HepG2 (cell line): ENCODE measurements at regions not wholly inside any gene's neighbourhood (a gene's known extent, or its start where the extent isn't known, plus 50 kb on each side); places are given as distances from the start of the nearest gene placed in this dataset.
A peak's percentile ranks its signal among the peaks of the same experiment; 100 is the strongest.

Experiments used
- ATAC-seq: fragments of 200-7000 bp; cut with Tn5 transposase; 3 replicates; pipeline ENCODE4 v1.9.1; 2020; ENCODE audit warnings: mild to moderate bottlenecking, moderate library complexity
- BruUV-seq: library from RNA; stranded (reverse); fragments of 400-500 nt; replicated peaks from 2 replicates; lab custom pipeline; 2021; lab: Mats Ljungman, UMichigan
- CTCF ChIA-PET: fragments of 300-600 bp; formaldehyde crosslinking; extraction: SDS; loops from one replicate; lab custom pipeline; 2021; ENCODE audit warnings: low total read pairs, inconsistent platforms, low intra/inter-chr PET ratio; lab: Yijun Ruan, JAX
- POLR2A ChIA-PET: fragments of 350-600 bp; sonication (Branson Sonifier 250); formaldehyde crosslinking; loops from one replicate; lab custom pipeline; 2020; ENCODE audit warnings: antibody characterized with exemption, inconsistent platforms; lab: Yijun Ruan, JAX
- DNase-seq: peaks from one replicate; pipeline ENCODE4 v3.0.0-alpha.2; 2015; ENCODE audit warnings: low spot score
- FAIRE-seq: peaks from 3 replicates; lab custom pipeline; 2011; peaks lifted over from hg19 to GRCh38; lab: Jason Lieb, UNC
- H2AFZ ChIP-seq: one replicate; pipeline ENCODE4 v1.6.1; 2011; ENCODE audit warnings: low read length, inconsistent platforms
- H3K27ac ChIP-seq: fragments of 300-600 bp; 3 replicates; pipeline ENCODE4 v1.8.0; 2011; ENCODE audit warnings: mixed run types, mild to moderate bottlenecking, mixed read lengths, low read length, inconsistent platforms; ENCODE audit not compliant: insufficient read depth; ENCODE audit errors: extremely low read length
- H3K27me3 ChIP-seq, 2 experiments: fragments of 200-600 bp in 1 of 2; 2 replicates in 1 of 2; 3 replicates in 1 of 2; pipeline versions ENCODE4 v1.6.0 to v1.8.0; 2011; ENCODE audit warnings: low read length in 2 of 2, mild to moderate bottlenecking in 2 of 2, moderate library complexity in 2 of 2, inconsistent platforms in 1 of 2; ENCODE audit not compliant: insufficient read depth in 2 of 2, control insufficient read depth in 1 of 2
- H3K36me3 ChIP-seq, 2 experiments: fragments of 200-600 bp in 1 of 2; replicated peaks in 1 of 2; 2 replicates in 1 of 2; 3 replicates in 1 of 2; pipeline versions ENCODE4 v1.5.1 to v1.8.0; 2011; ENCODE audit warnings: low read length in 2 of 2, inconsistent platforms in 1 of 2; ENCODE audit not compliant: insufficient read depth in 2 of 2, control insufficient read depth in 1 of 2
- H3K4me1 ChIP-seq: 2 replicates; pipeline ENCODE4 v1.5.1; 2012; ENCODE audit warnings: low read length, inconsistent platforms; ENCODE audit not compliant: insufficient read depth
- H3K4me2 ChIP-seq: 2 replicates; pipeline ENCODE4 v1.6.0; 2011; ENCODE audit warnings: low read depth, low read length, inconsistent platforms
- H3K4me3 ChIP-seq, 3 experiments: fragments of 200-600 bp in 1 of 3; sonication (generic), shearing (Covaris generic) in 1 of 3; replicated peaks in 1 of 3; 2 replicates each; pipeline ENCODE4 v1.5.1; 2011 to 2016; ENCODE audit warnings: low read length in 3 of 3, inconsistent platforms in 2 of 3, low read depth in 2 of 3, mild to moderate bottlenecking in 2 of 3, control low read depth in 1 of 3, mixed read lengths in 1 of 3; ENCODE audit not compliant: insufficient read depth in 1 of 3
- H3K79me2 ChIP-seq: one replicate; pipeline ENCODE4 v1.6.1; 2011; ENCODE audit warnings: low read length, inconsistent platforms; ENCODE audit not compliant: insufficient read depth
- H3K9ac ChIP-seq: 2 replicates; pipeline ENCODE4 v1.6.0; 2011; ENCODE audit warnings: mild to moderate bottlenecking, low read depth, low read length, inconsistent platforms; ENCODE audit not compliant: insufficient read depth
- H3K9me3 ChIP-seq: 2 replicates; pipeline ENCODE4 v1.5.1; 2012; ENCODE audit warnings: mild to moderate bottlenecking, low read length
- H4K20me1 ChIP-seq: 2 replicates; pipeline ENCODE4 v1.6.0; 2011; ENCODE audit warnings: inconsistent platforms, mild to moderate bottlenecking, low read length, moderate library complexity; ENCODE audit not compliant: insufficient read depth
- ARNTL ChIP-seq: sonication (generic); formaldehyde crosslinking; IDR thresholded peaks from 2 replicates; pipeline ENCODE4 v1.4.0; 2020; ENCODE audit warnings: mild to moderate bottlenecking, missing genetic modification reagents
- IKZF1 ChIP-seq: fragments of 450-650 bp; IDR thresholded peaks from 2 replicates; pipeline ENCODE4 v1.7.1; 2016
- MAFF ChIP-seq: IDR thresholded peaks from 2 replicates; pipeline ENCODE4 v1.6.1; 2011; ENCODE audit warnings: low read depth, low read length, improper control_type of control experiment
- MAFK ChIP-seq, 2 experiments: IDR thresholded peaks in 1 of 2; conservative IDR thresholded peaks in 1 of 2; 2 replicates each; pipeline ENCODE4 v1.6.1; 2011; ENCODE audit warnings: improper control_type of control experiment in 2 of 2, low read length in 2 of 2
- PRMT3 ChIP-seq: sonication (generic); formaldehyde crosslinking; IDR thresholded peaks from 2 replicates; pipeline ENCODE4 v1.8.1; 2022; ENCODE audit warnings: low read depth, mild to moderate bottlenecking, moderate library complexity, missing genetic modification reagents, borderline replicate concordance
- SPEN ChIP-seq: sonication (generic); formaldehyde crosslinking; IDR thresholded peaks from 2 replicates; pipeline ENCODE4 v1.5.1; 2020; ENCODE audit warnings: low read depth, mild to moderate bottlenecking, missing genetic modification reagents
- ZFAT ChIP-seq: sonication (generic); formaldehyde crosslinking; conservative IDR thresholded peaks from 2 replicates; pipeline ENCODE4 v1.8.1; 2023; ENCODE audit warnings: missing genetic modification reagents, inconsistent platforms
- WGBS: methylation state at CpG from one replicate; pipeline ENCODE4 v1.1.6; 2017; ENCODE audit warnings: low lambda C conversion rate; 5-methylcytosine and 5-hydroxymethylcytosine counted together
- in situ Hi-C: cut with HindIII; loops from 2 replicates; pipeline ENCODE4 v1.10.0; 2017; ENCODE audit warnings: low pct_unique_long_range_greater_than_20kb; ENCODE audit not compliant: extremely low pct_ligation_motif_present
- intact Hi-C: fragments of 100-400 bp; cut with micrococcal nuclease; formaldehyde crosslinking; loops from one replicate; pipeline ENCODE4 v1.10.0; 2022; ENCODE audit not compliant: unreplicated experiment
- TF ChIP-seq, protein P1 (sequence below): sonication (generic); formaldehyde crosslinking; IDR thresholded peaks from 2 replicates; pipeline ENCODE4 v1.4.0; 2020; ENCODE audit warnings: mild to moderate bottlenecking, missing genetic modification reagents
- TF ChIP-seq, protein P2 (sequence below): sonication (generic); formaldehyde crosslinking; conservative IDR thresholded peaks from 2 replicates; pipeline ENCODE4 v1.4.0; 2020; ENCODE audit warnings: missing genetic modification reagents

DNA sequence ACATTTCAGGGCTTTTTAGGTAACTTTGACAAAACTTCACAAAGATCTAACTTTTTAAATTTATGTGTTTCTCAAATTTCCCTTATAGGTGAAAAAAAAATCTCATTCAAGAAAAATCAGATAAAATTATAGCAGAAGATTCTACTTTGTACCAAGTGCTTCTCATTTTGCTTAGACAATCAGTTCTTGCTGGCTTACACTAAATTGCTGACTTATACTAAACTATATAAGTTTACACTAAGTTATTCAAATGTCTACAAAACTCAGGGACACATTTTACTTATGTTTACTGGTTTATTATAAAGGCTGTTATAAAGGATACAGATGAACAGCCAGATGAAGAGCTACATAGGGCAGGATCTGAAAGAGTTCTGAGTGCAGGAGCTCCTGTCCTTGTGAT lies 195.1 kb downstream of the ZPLD1 start:
- Histone ChIP-seq H2AFZ (no peak overlapping the region), H3K4me1 (no peaks in the 10 kb centered on the region), H3K4me2 (no peak overlapping the region), H3K4me3 (no peak overlapping the region), H3K9me3 (no peaks in the 10 kb centered on the region), H3K79me2 (no peaks in the 10 kb centered on the region), H3K9ac (no peak overlapping the region), H4K20me1 (no peaks in the 10 kb centered on the region), H3K27me3 (no peaks in the 10 kb centered on the region), H3K36me3 (no peaks in the 10 kb centered on the region), H3K27ac (no peak overlapping the region)
- FAIRE-seq (no peak), ATAC-seq (no peak), DNase-seq (no peak)
- in situ Hi-C loops: no loop called here
- POLR2A ChIA-PET: no interaction called here
- no TSS peak for BruUV-seq
- CTCF ChIA-PET: no interaction called here
- intact Hi-C loops: no loop called here
- peak; percentile 24 to 80; a peak in 3 of 4 replicates for TF ChIP-seq MAFK (conservative IDR thresholded peaks at IDR 0.05 in 1 of 2, IDR thresholded peaks at IDR 0.05 in 1 of 2; ENCODE audit: low read length in 2 of 2)
- TF ChIP-seq ARNTL (CRISPR knock-in tag): no peak
- TF ChIP-seq, protein P1, sequence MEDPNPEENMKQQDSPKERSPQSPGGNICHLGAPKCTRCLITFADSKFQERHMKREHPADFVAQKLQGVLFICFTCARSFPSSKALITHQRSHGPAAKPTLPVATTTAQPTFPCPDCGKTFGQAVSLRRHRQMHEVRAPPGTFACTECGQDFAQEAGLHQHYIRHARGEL (CRISPR knock-in tag): no peak
- TF ChIP-seq PRMT3 (CRISPR knock-in tag): no peak
- peak; percentile 59; the same call in 1 of the 2 replicates for TF ChIP-seq MAFF
- TF ChIP-seq, protein P2, sequence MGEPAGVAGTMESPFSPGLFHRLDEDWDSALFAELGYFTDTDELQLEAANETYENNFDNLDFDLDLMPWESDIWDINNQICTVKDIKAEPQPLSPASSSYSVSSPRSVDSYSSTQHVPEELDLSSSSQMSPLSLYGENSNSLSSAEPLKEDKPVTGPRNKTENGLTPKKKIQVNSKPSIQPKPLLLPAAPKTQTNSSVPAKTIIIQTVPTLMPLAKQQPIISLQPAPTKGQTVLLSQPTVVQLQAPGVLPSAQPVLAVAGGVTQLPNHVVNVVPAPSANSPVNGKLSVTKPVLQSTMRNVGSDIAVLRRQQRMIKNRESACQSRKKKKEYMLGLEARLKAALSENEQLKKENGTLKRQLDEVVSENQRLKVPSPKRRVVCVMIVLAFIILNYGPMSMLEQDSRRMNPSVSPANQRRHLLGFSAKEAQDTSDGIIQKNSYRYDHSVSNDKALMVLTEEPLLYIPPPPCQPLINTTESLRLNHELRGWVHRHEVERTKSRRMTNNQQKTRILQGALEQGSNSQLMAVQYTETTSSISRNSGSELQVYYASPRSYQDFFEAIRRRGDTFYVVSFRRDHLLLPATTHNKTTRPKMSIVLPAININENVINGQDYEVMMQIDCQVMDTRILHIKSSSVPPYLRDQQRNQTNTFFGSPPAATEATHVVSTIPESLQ (CRISPR knock-in tag): no peak

DNA sequence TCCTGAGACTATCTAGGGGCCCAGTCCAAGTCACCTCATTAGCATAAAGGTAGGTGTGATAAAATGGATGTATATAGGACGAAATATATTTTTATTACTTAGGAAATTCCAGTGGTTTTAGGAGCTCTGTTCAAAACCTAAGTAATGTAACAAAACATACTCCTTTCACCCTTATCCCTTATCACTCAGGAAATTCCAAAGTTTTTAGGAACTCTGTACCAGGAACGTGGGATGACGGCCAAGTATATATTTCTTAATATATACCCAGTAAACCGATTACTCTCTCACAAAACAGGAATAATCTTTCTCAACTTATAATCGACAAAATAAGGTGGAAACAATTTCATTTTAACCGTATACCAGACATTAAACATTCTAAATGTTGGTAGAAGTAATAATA lies 195.7 kb downstream of the ZPLD1 start:
- H3K4me1 ChIP-seq: no peaks in the 10 kb centered on the region
- no peak for DNase-seq
- H3K4me2 ChIP-seq: no peak overlapping the region
- no TSS peak for BruUV-seq
- TF ChIP-seq IKZF1: no peak
- no peak for TF ChIP-seq SPEN
- TF ChIP-seq ZFAT: no peak
- TF ChIP-seq, all 625 proteins: peak for 0
- H3K27ac ChIP-seq: no peak overlapping the region
- FAIRE-seq: no peak
- H2AFZ ChIP-seq: no peak overlapping the region
- no peaks in the 10 kb centered on the region for H3K27me3 ChIP-seq
- no peaks in the 10 kb centered on the region for H3K79me2 ChIP-seq
- ChIA-PET POLR2A (no interaction called here), CTCF (no interaction called here)
- intact Hi-C loops: no loop called here
- no peak overlapping the region for H3K4me3 ChIP-seq
- no peak overlapping the region for H3K9ac ChIP-seq
- H3K36me3 ChIP-seq: no peaks in the 10 kb centered on the region
- no peaks in the 10 kb centered on the region for H3K9me3 ChIP-seq
- ATAC-seq: no peak
- H4K20me1 ChIP-seq: no peaks in the 10 kb centered on the region
- WGBS: 20% methylated on average over 6 of the region's 6 CpGs
- in situ Hi-C loops: no loop called here
